ENCODE measurements at regions not wholly inside any gene's neighbourhood (a gene's known extent, or its start where the extent isn't known, plus 50 kb on each side); places are given as distances from the start of the nearest gene placed in this dataset.
"Not testable (repeated sequence)": the region's sequence is repeated elsewhere in the genome, so short reads cannot be mapped to it uniquely, and the experiment has no call there.

DNA sequence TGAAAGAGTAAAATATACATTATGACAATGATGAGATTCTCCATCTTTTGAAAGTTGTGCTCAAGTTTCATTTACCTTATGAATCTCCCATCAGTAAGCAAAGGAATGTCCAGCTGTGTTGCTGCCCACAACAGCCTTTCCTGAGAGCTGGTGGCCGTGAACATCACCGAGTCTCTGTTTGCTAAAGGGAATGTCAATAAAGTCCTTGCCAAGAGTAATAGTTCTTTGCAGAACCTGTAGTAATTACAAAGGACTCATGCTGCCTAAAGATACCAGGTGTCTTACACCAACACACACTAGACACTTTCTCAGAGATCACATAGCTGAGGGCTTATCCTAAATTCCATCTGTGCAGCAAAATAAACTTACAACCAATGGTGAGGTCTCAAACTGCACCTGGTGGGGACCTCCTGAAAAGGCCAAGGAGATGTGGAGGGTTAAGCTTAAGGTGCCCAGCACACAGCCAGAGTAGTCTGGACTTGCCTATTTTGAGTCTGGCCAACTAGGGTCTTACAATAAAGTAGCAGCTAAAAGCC lies 111.1 kb upstream of the DAPK1 start:
- POLR2A ChIA-PET = no interaction called here
- no peaks in the 10 kb centered on the region for H3K27me3 Mint-ChIP-seq
- H3K9me3 Mint-ChIP-seq = peaks cover 2% of the 10 kb centered on the region
- CTCF ChIA-PET = no interaction called here
- DNase-seq = no peak
- H3K27ac Mint-ChIP-seq = no peak overlapping the region
- no peak overlapping the region for H3K4me3 Mint-ChIP-seq
- no peaks in the 10 kb centered on the region for H3K4me1 Mint-ChIP-seq
- no peaks in the 10 kb centered on the region for H3K36me3 Mint-ChIP-seq (ENCODE audit: low read depth)

DNA sequence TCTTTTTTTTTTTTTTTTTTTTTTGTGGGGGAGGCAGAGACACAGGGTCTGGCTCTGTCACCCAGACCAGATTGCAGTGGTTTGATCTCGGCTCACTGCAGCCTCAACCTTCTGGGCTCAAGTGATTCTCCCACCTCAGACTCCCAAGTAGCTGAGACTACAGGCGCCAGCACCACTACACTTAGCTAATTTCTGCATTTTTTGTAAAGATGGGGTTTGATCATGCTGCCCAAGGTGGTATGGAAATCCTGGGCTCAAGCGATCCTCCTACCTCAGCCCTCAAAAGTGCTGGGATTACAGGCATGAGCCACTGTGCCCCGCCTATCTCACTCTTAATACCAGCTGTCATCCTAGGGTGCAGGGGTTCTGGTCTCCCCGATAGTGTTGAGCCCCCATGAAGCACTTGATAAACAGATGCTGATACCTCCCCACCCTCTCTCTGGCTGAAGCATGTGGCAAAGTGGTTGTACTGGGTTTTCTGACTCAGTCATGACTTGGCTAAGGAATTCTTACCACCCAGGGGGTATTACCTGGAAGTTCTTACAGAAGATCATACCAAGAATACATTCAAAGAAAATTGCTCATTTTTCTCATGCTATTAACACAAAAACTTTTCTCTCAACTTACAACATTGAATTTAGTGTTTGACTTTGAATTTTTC lies 110.2 kb upstream of the DAPK1 start:
- Mint-ChIP-seq H3K27me3 (no peaks in the 10 kb centered on the region), H3K36me3 (ENCODE audit: low read depth) (no peaks in the 10 kb centered on the region), H3K4me1 (no peaks in the 10 kb centered on the region), H3K27ac (no peak overlapping the region), H3K4me3 (no peak overlapping the region), H3K9me3 (peaks cover 2% of the 10 kb centered on the region)
- CTCF ChIA-PET = no interaction called here
- no peak for DNase-seq
- POLR2A ChIA-PET = no interaction called here

DNA sequence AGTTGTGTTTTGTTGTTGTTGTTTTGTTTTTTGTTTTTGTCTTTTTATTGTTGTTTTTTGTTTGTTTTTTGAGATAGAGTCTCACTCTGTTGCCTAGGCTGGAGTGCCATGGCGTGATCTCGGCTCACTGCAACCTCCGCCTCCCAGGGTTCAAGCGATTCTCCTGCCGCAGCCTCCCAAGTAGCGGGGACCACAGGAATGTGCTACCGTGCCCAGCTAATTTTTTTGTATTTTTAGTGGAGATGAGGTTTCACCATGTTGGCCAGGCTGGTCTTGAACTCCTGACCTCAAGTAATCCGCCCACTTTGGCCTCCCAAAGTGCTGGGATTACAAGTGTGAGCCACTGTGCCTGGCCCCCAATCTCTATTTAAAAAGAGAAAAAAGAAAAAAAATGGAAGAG lies 109.0 kb upstream of the DAPK1 start:
- DNase-seq; POLR2A ChIA-PET; H3K27me3 Mint-ChIP-seq; H3K27ac Mint-ChIP-seq; H3K4me1 Mint-ChIP-seq; H3K9me3 Mint-ChIP-seq; H3K4me3 Mint-ChIP-seq; CTCF ChIA-PET; H3K36me3 Mint-ChIP-seq (ENCODE audit: low read depth): not testable (repeated sequence)

- ChIA-PET POLR2A (no interaction called here), CTCF (no interaction called here)
- Mint-ChIP-seq H3K9me3 (peaks cover 5% of the 10 kb centered on the region), H3K27me3 (peaks cover 2% of the 10 kb centered on the region), H3K4me1 (no peaks in the 10 kb centered on the region), H3K36me3 (ENCODE audit: low read depth) (no peaks in the 10 kb centered on the region), H3K27ac (no peak overlapping the region), H3K4me3 (no peak overlapping the region)
- no peak for DNase-seq
Measured at GRCh38 chr9:87389936-87390335, 107.7 kb upstream of the DAPK1 start.

DNA sequence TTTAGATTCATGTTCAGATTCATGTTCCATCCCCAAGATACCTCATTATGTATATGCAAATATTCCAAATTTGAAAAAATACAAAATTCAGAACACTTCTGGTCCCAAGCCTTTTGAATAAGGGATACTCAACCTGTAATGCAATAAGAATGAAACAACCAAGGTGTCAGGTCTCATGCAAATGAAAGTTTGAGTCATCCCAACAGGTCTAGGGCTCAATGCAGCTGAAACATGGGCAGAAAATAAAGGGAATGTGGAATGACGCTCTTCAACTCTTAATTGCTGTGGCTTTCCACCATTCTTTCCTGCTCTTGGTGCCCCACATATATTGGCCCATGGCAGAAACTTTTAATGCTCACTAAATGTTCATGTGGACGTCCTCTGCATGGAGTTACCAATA lies 107.3 kb upstream of the DAPK1 start:
- POLR2A ChIA-PET = no interaction called here
- CTCF ChIA-PET = no interaction called here
- H3K27ac Mint-ChIP-seq = no peak overlapping the region
- peaks cover 2% of the 10 kb centered on the region for H3K27me3 Mint-ChIP-seq
- H3K36me3 Mint-ChIP-seq (ENCODE audit: low read depth) = no peaks in the 10 kb centered on the region
- H3K9me3 Mint-ChIP-seq = peaks cover 5% of the 10 kb centered on the region
- no peak for DNase-seq
- no peaks in the 10 kb centered on the region for H3K4me1 Mint-ChIP-seq
- no peak overlapping the region for H3K4me3 Mint-ChIP-seq

DNA sequence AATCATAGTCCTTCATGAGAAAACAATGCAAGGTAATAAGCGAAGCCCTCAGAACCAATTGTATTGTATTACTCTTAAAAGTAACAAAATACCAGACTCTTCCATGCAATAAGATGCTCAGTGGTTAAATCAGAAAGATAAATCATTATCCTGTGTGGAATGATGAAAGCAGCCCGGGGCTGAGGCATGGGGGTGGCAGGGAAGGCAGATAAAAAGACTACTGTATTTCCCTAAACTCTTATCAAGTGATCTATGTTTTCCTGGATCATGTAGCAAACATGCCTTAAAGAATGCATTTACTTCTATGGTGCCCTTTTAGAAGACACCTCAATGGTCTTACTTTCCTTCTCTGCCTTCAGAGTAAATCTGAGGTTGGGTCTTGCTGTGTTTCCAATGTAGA lies 105.6 kb upstream of the DAPK1 start:
- ChIA-PET CTCF (no interaction called here), POLR2A (no interaction called here)
- Mint-ChIP-seq H3K4me3 (no peak overlapping the region), H3K27ac (no peak overlapping the region), H3K27me3 (peaks cover 2% of the 10 kb centered on the region), H3K9me3 (peaks cover 3% of the 10 kb centered on the region), H3K36me3 (ENCODE audit: low read depth) (no peaks in the 10 kb centered on the region), H3K4me1 (no peaks in the 10 kb centered on the region)
- DNase-seq = no peak

GRCh38 chr9:87393706-87394230 lies 103.9 kb upstream of the DAPK1 start:
- CTCF ChIA-PET = no interaction called here
- H3K9me3 Mint-ChIP-seq = peaks cover 3% of the 10 kb centered on the region
- H3K4me1 Mint-ChIP-seq = no peaks in the 10 kb centered on the region
- no peak overlapping the region for H3K4me3 Mint-ChIP-seq
- no peak for DNase-seq
- no peak overlapping the region for H3K27ac Mint-ChIP-seq
- peaks cover 2% of the 10 kb centered on the region for H3K27me3 Mint-ChIP-seq
- no peaks in the 10 kb centered on the region for H3K36me3 Mint-ChIP-seq (ENCODE audit: low read depth)
- POLR2A ChIA-PET = no interaction called here

DNA sequence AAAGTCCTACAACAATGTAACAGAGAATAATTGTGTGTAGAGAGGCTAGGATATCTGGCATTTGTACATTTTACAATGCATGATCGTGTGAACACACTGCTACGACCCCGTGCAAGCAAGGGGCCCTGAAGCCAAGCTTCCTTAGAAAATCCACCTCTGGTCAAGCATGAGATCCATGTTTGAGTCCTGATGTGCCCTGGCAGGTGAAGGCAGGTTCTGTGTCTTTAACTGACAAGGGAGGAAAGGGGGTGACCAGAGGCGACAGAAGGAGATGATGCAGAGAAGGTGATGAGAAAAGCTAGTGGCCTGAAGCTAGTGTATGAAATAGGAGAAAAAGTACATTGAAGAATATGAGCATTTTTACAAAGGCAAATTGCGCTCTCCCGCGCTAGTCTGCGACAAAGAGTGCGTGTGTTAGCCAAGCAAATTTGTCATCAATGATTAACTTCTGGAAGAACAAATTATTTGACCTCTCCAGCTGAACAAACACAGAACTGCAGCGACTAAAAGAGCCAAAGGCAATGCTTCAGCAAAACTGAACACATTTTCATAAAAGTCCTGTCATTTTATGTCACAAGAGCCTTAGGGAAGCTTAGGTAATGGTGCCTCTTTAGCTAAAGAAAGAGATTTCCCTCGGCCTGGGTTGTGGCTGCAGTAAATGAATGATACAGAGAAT lies 101.7 kb upstream of the DAPK1 start:
- Mint-ChIP-seq H3K4me1 (no peaks in the 10 kb centered on the region), H3K9me3 (peaks cover 3% of the 10 kb centered on the region), H3K27ac (no peak overlapping the region), H3K36me3 (ENCODE audit: low read depth) (no peaks in the 10 kb centered on the region), H3K27me3 (peaks cover 2% of the 10 kb centered on the region), H3K4me3 (no peak overlapping the region)
- ChIA-PET CTCF (no interaction called here), POLR2A (no interaction called here)
- no peak for DNase-seq

GRCh38 chr9:87401681-87402080 lies 96.0 kb upstream of the DAPK1 start:
- Mint-ChIP-seq H3K36me3 (ENCODE audit: low read depth) (no peaks in the 10 kb centered on the region), H3K4me3 (no peak overlapping the region), H3K27me3 (peaks cover 2% of the 10 kb centered on the region), H3K4me1 (no peaks in the 10 kb centered on the region), H3K9me3 (no peaks in the 10 kb centered on the region), H3K27ac (no peak overlapping the region)
- POLR2A ChIA-PET = no interaction called here
- CTCF ChIA-PET = no interaction called here
- DNase-seq = no peak

GRCh38 chr9:87402537-87402936 lies 95.1 kb upstream of the DAPK1 start:
- no peak overlapping the region for H3K4me3 Mint-ChIP-seq
- H3K27me3 Mint-ChIP-seq = peaks cover 2% of the 10 kb centered on the region
- no peak for DNase-seq
- no peaks in the 10 kb centered on the region for H3K4me1 Mint-ChIP-seq
- H3K9me3 Mint-ChIP-seq = no peaks in the 10 kb centered on the region
- ChIA-PET CTCF (no interaction called here), POLR2A (no interaction called here)
- H3K27ac Mint-ChIP-seq = no peak overlapping the region
- no peaks in the 10 kb centered on the region for H3K36me3 Mint-ChIP-seq (ENCODE audit: low read depth)

DNA sequence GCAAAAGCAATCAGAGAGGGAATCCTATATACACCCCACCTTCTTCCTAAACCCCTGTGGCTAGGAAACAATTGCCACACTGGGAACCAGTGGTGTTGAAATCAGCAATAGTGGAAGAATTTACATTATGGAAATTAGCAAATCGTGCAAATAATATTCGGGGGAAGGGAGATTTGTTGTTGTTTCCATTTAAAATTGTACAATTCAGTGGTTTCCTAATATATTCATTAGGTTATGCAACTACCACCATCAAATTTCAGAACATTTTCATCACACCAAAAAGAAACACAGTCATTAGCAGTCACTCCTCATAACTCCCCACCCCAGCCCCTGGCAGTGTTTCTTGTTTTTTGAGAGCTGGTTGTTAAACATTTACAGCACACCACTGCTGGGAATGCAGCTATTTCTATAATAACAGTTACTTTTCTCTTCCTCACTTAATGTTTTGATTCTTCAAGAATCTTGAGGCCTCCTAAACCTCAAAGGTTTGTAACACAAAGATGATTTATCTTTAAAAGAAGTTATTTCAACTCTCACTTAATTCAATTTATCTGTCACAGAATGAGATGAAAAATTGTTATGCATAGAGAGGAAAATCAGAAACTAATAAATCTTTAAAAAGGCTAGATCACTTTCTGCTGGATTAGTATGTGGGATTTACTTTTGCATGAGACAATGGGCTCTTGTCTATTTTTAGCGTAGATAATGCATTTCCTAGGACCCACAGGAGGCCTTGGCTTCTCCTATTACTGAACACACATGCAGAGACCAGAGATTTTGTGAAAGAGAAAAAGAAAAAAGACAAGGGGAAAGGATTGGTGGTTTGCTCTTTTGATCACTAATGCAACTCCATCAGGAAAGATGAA lies 91.8 kb upstream of the DAPK1 start:
- H3K4me1 Mint-ChIP-seq = no peaks in the 10 kb centered on the region
- POLR2A ChIA-PET = no interaction called here
- no peak overlapping the region for H3K27ac Mint-ChIP-seq
- no peak overlapping the region for H3K4me3 Mint-ChIP-seq
- H3K36me3 Mint-ChIP-seq (ENCODE audit: low read depth) = no peaks in the 10 kb centered on the region
- no peaks in the 10 kb centered on the region for H3K9me3 Mint-ChIP-seq
- peaks cover 2% of the 10 kb centered on the region for H3K27me3 Mint-ChIP-seq
- CTCF ChIA-PET = no interaction called here
- no peak for DNase-seq

GRCh38 chr9:87406543-87407166 lies 91.0 kb upstream of the DAPK1 start:
- no peak for DNase-seq
- Mint-ChIP-seq H3K27ac (no peak overlapping the region), H3K4me1 (no peaks in the 10 kb centered on the region), H3K36me3 (ENCODE audit: low read depth) (no peaks in the 10 kb centered on the region), H3K9me3 (no peaks in the 10 kb centered on the region), H3K27me3 (peaks cover 2% of the 10 kb centered on the region), H3K4me3 (no peak overlapping the region)
- ChIA-PET POLR2A (no interaction called here), CTCF (no interaction called here)

Data from activated CD4-positive, alpha-beta memory T cell treated with anti-CD3 and anti-CD28 coated beads, Interleukin-2, amount 10 ng/mL, durations not matched to agents 7 days and 5 days (primary cell).